ENCODE measurements at regions not wholly inside any gene's neighbourhood (a gene's known extent, or its start where the extent isn't known, plus 50 kb on each side); places are given as distances from the start of the nearest gene placed in this dataset.

- Histone ChIP-seq H3K18ac (ENCODE audit: low read depth, low read length) (no peak overlapping the region), H3K23ac (ENCODE audit: low read depth, low read length) (no peak overlapping the region), H3K4me3 (ENCODE audit: insufficient read depth, low read depth, low read length) (no peak overlapping the region), H3K9ac (ENCODE audit: low read depth, low read length) (no peak overlapping the region), H4K20me1 (ENCODE audit: insufficient read depth, low read length) (no peaks in the 10 kb centered on the region), H2BK120ac (ENCODE audit: low read depth, low read length) (no peak overlapping the region), H3K27ac (ENCODE audit: insufficient read depth, low read length) (no peak overlapping the region), H4K8ac (ENCODE audit: low read depth in 2 of 2, low read length in 2 of 2) (no peak overlapping the region), H2AK9ac (replicated peaks; ENCODE audit: low read depth, low read length, poor library complexity) (no peak overlapping the region), H3K4me1 (ENCODE audit: control insufficient read depth, insufficient read depth, low read length) (no peaks in the 10 kb centered on the region), H3K36me3 (ENCODE audit: control insufficient read depth, insufficient read depth, low read length) (no peaks in the 10 kb centered on the region), H2BK5ac (ENCODE audit: low read depth, low read length, poor library complexity, severe bottlenecking) (no peak overlapping the region), H3K9me3 (ENCODE audit: control insufficient read depth, insufficient read depth, low read length) (no peaks in the 10 kb centered on the region), H4K5ac (ENCODE audit: low read depth, low read length) (no peak overlapping the region), H3K27me3 (ENCODE audit: control insufficient read depth, insufficient read depth, low read length) (peaks cover 5% of the 10 kb centered on the region; the same call in 1 of the 2 replicates), H3K56ac (ENCODE audit: extremely low read depth, insufficient read depth, low read length) (no peak overlapping the region), H2BK20ac (ENCODE audit: low read depth, low read length) (no peak overlapping the region), H2AFZ (replicated peaks; ENCODE audit: low read length, poor library complexity) (no peak overlapping the region), H2BK15ac (ENCODE audit: low read depth, low read length) (no peak overlapping the region), H3K79me1 (ENCODE audit: low read depth in 1 of 2, low read length in 2 of 2) (no peaks in the 10 kb centered on the region), H3K9me1 (ENCODE audit: insufficient read depth, low read length) (0 out of 2 replicates have a peak, but pooled peaks cover 2% of the 10 kb centered on the region), H4K91ac (ENCODE audit: insufficient read depth, low read depth, low read length) (no peak overlapping the region), H3K4ac (ENCODE audit: low read depth, low read length) (no peak overlapping the region), H2AK5ac (ENCODE audit: low read depth, low read length) (no peak overlapping the region), H3K4me2 (ENCODE audit: low read depth, low read length) (no peak overlapping the region), H3K14ac (replicated peaks; ENCODE audit: low read depth, low read length) (no peak overlapping the region)
- TF ChIP-seq CTCF (conservative IDR thresholded peaks at IDR 0.05; ENCODE audit: low read depth, low read length) (no peak), NFE2L2 (IDR thresholded peaks at IDR 0.05; ENCODE audit: low read depth, low read length) (no peak), FOS (IDR thresholded peaks at IDR 0.05; ENCODE audit: low read depth, low read length) (no peak), MAZ (IDR thresholded peaks at IDR 0.05; ENCODE audit: borderline replicate concordance, low read depth, low read length) (no peak), SMC3 (IDR thresholded peaks at IDR 0.05; ENCODE audit: low read depth, low read length) (no peak)
- dilution Hi-C loops (cut with HindIII; ENCODE audit: low sequenced_read_pairs, unreplicated experiment) = no loop called here
- in situ Hi-C loops (cut with MboI; ENCODE audit: low sequenced_read_pairs) = no loop called here
- no TSS peak for BruUV-seq (replicated peaks)
- POLR2A ChIA-PET (ENCODE audit: unreplicated experiment) = no interaction called here
- intact Hi-C loops (cut with micrococcal nuclease) = no loop called here
- WGBS, 2 experiments (ENCODE audit: extremely low coverage in 2 of 2, insufficient read length in 1 of 2) = no CpG with 5 or more reads among the region's 9 CpGs
- no peak for ATAC-seq (ENCODE audit: low read depth)
- no peak for DNase-seq
- CTCF ChIA-PET = interaction anchor here (0.6 kb wide), 1 partner anchor 146 kb away, joined by 3 read pairs; no protein-coding TSS in a partner anchor
Measured at GRCh38 chr2:62321380-62322289, 125.7 kb downstream of the B3GNT2 start.

Measured in IMR-90 (cell line).